ENCODE measurements at regions not wholly inside any gene's neighbourhood (a gene's known extent, or its start where the extent isn't known, plus 50 kb on each side); places are given as distances from the start of the nearest gene placed in this dataset.

GRCh38 chr5:87898574-87898973 lies 370.1 kb downstream of the TMEM161B start:
- H3K36me3 ChIP-seq (ENCODE audit: insufficient read depth, low read length, poor library complexity, severe bottlenecking) = no peaks in the 10 kb centered on the region
- no peak overlapping the region for H3K4me3 ChIP-seq (ENCODE audit: low read depth, low read length, poor library complexity, severe bottlenecking)
- H3K27me3 ChIP-seq (replicated peaks; ENCODE audit: insufficient read depth, low read depth, low read length, poor library complexity) = peaks cover 5% of the 10 kb centered on the region
- POLR2A ChIA-PET (ENCODE audit: low non-redundant PET) = no interaction called here
- no peak for DNase-seq (ENCODE audit: low spot score)
- CTCF ChIA-PET = no interaction called here
- BruUV-seq (replicated peaks) = no TSS peak
- intact Hi-C loops (cut with micrococcal nuclease; ENCODE audit: unreplicated experiment) = loop anchor here (5.0 kb wide), 1 partner anchor 784 kb away; no protein-coding TSS in a partner anchor
- TF ChIP-seq EZH2 (IDR thresholded peaks at IDR 0.05; ENCODE audit: borderline replicate concordance, low read depth, low read length, poor library complexity, severe bottlenecking) (no peak), CTCF (conservative IDR thresholded peaks at IDR 0.05; ENCODE audit: low read depth, low read length) (no peak)
- H3K4me1 ChIP-seq (ENCODE audit: insufficient read depth, low read length, poor library complexity, severe bottlenecking) = peaks cover 12% of the 10 kb centered on the region
- no peaks in the 10 kb centered on the region for H3K9me3 ChIP-seq (ENCODE audit: low read depth, low read length, poor library complexity, severe bottlenecking)
- no peak overlapping the region for H3K27ac ChIP-seq (ENCODE audit: low read depth, low read length, poor library complexity, severe bottlenecking)

- no peaks in the 10 kb centered on the region for H3K9me3 ChIP-seq (ENCODE audit: low read depth, low read length, poor library complexity, severe bottlenecking)
- TF ChIP-seq EZH2 (IDR thresholded peaks at IDR 0.05; ENCODE audit: borderline replicate concordance, low read depth, low read length, poor library complexity, severe bottlenecking) (no peak), CTCF (conservative IDR thresholded peaks at IDR 0.05; ENCODE audit: low read depth, low read length) (no peak)
- H3K36me3 ChIP-seq (ENCODE audit: insufficient read depth, low read length, poor library complexity, severe bottlenecking) = no peaks in the 10 kb centered on the region
- ChIA-PET CTCF (no interaction called here), POLR2A (ENCODE audit: low non-redundant PET) (no interaction called here)
- H3K4me1 ChIP-seq (ENCODE audit: insufficient read depth, low read length, poor library complexity, severe bottlenecking) = no peaks in the 10 kb centered on the region
- H3K4me3 ChIP-seq (ENCODE audit: low read depth, low read length, poor library complexity, severe bottlenecking) = no peak overlapping the region
- intact Hi-C loops (cut with micrococcal nuclease; ENCODE audit: unreplicated experiment) = no loop called here
- H3K27ac ChIP-seq (ENCODE audit: low read depth, low read length, poor library complexity, severe bottlenecking) = no peak overlapping the region
- BruUV-seq (replicated peaks) = no TSS peak
- DNase-seq (ENCODE audit: low spot score) = no peak
- no peaks in the 10 kb centered on the region for H3K27me3 ChIP-seq (replicated peaks; ENCODE audit: insufficient read depth, low read depth, low read length, poor library complexity)
Observed at GRCh38 chr5:87888139-87888538, 380.5 kb downstream of the TMEM161B start.

- intact Hi-C loops (cut with micrococcal nuclease; ENCODE audit: unreplicated experiment) = no loop called here
- CTCF ChIA-PET = no interaction called here
Observed at GRCh38 chr5:87887247-87887646, 381.4 kb downstream of the TMEM161B start.

More at GRCh38 chr5:87887247-87887646, 381.4 kb downstream of the TMEM161B start:
- H3K27me3 ChIP-seq (replicated peaks; ENCODE audit: insufficient read depth, low read depth, low read length, poor library complexity) = no peaks in the 10 kb centered on the region
- H3K4me1 ChIP-seq (ENCODE audit: insufficient read depth, low read length, poor library complexity, severe bottlenecking) = no peaks in the 10 kb centered on the region
- no peaks in the 10 kb centered on the region for H3K36me3 ChIP-seq (ENCODE audit: insufficient read depth, low read length, poor library complexity, severe bottlenecking)
- TF ChIP-seq EZH2 (IDR thresholded peaks at IDR 0.05; ENCODE audit: borderline replicate concordance, low read depth, low read length, poor library complexity, severe bottlenecking) (no peak), CTCF (conservative IDR thresholded peaks at IDR 0.05; ENCODE audit: low read depth, low read length) (no peak)
- no peak overlapping the region for H3K27ac ChIP-seq (ENCODE audit: low read depth, low read length, poor library complexity, severe bottlenecking)
- DNase-seq (ENCODE audit: low spot score) = no peak
- no TSS peak for BruUV-seq (replicated peaks)
- H3K4me3 ChIP-seq (ENCODE audit: low read depth, low read length, poor library complexity, severe bottlenecking) = no peak overlapping the region
- POLR2A ChIA-PET (ENCODE audit: low non-redundant PET) = no interaction called here
- H3K9me3 ChIP-seq (ENCODE audit: low read depth, low read length, poor library complexity, severe bottlenecking) = no peaks in the 10 kb centered on the region

All from A673 (cell line).